GM12801 (cell line): ENCODE measurements at regions not wholly inside any gene's neighbourhood (a gene's known extent, or its start where the extent isn't known, plus 50 kb on each side); places are given as distances from the start of the nearest gene placed in this dataset.

Source experiments
- TF ChIP-seq, protein P1 (sequence below): IDR thresholded peaks from one replicate; pipeline ENCODE4 v1.5.1; 2011; ENCODE audit warnings: control low read depth; ENCODE audit not compliant: insufficient read length; ENCODE audit errors: extremely low read depth

- TF ChIP-seq, protein P1, sequence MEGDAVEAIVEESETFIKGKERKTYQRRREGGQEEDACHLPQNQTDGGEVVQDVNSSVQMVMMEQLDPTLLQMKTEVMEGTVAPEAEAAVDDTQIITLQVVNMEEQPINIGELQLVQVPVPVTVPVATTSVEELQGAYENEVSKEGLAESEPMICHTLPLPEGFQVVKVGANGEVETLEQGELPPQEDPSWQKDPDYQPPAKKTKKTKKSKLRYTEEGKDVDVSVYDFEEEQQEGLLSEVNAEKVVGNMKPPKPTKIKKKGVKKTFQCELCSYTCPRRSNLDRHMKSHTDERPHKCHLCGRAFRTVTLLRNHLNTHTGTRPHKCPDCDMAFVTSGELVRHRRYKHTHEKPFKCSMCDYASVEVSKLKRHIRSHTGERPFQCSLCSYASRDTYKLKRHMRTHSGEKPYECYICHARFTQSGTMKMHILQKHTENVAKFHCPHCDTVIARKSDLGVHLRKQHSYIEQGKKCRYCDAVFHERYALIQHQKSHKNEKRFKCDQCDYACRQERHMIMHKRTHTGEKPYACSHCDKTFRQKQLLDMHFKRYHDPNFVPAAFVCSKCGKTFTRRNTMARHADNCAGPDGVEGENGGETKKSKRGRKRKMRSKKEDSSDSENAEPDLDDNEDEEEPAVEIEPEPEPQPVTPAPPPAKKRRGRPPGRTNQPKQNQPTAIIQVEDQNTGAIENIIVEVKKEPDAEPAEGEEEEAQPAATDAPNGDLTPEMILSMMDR = no peak
Observed at GRCh38 chr10:120012566-120012965, 120.0 kb downstream of the SEC23IP start.

DNA sequence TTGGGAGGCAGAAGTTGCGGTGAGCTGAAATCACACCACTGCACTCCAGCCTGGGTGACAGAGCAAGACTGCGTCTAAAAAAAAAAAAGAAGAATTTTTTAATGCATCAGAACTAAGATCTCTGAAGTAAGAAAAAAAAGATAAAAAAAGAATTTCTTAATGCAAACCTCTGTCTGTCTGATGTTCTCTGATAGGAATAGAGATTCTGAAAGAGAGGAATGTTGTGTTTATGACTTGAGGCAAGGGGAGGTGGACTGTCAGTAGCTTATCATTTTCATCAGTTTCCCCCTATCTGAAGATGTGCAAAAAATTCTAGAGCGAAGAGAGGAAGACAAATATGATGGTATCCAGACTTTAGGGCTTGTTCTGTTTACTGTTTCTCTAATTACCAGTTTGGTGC lies 121.5 kb downstream of the SEC23IP start:
- TF ChIP-seq, protein P1 = no peak

- TF ChIP-seq, protein P1 = no peak
Observed at GRCh38 chr10:120015064-120015463, 122.5 kb downstream of the SEC23IP start.

DNA sequence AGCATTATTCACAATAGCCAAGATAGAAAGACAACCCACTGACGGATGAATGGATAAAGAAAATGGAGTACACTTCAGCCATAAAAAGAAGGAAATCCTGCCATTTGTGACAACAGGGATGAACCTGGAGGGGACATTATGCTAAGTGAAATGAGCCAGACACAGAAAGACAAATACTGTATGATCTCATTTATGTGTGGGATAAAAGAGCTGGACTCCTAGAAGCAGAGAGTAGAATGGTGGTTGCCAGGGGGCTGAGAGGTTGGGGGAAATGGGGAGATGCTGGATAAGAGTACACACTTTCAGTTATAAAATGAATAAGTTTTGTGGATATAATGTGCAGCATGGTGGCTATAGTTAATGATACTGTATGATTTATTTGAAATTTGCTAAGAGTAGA lies 124.4 kb downstream of the SEC23IP start:
- TF ChIP-seq, protein P1 = no peak

DNA sequence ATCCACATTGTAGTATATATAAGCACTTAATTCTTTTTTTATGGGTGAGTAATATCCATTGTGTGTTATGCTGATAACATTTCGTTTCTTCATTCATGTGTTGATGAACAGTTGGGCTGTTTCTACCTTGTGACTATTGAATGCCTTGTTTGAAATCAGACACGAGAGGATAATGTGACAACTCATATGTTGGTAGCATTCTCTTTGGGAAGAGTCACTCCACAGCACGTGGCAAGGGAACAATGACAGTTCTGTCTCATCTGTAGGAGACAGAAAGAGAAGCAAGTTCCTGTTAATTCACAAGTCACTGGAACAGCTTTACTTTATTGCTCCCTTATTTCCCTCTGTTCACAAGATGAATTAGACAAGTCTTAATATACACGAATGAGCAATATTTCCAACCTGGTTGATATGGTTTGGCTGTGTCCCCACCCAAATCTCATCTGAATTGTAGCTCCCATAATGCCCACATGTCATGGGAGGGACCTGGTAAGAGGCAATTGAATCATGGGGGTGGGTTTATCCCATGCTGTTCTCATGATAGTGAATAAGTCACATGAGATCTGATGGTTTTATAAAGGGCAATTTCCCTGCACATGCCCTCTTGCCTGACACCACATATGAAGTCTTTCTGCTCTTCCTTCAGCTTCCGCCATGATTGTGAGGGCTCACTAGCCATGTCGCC lies 125.3 kb downstream of the SEC23IP start:
- TF ChIP-seq, protein P1 = no peak

- TF ChIP-seq, protein P1 = no peak
Observed at GRCh38 chr10:120018695-120019094, 126.2 kb downstream of the SEC23IP start.

DNA sequence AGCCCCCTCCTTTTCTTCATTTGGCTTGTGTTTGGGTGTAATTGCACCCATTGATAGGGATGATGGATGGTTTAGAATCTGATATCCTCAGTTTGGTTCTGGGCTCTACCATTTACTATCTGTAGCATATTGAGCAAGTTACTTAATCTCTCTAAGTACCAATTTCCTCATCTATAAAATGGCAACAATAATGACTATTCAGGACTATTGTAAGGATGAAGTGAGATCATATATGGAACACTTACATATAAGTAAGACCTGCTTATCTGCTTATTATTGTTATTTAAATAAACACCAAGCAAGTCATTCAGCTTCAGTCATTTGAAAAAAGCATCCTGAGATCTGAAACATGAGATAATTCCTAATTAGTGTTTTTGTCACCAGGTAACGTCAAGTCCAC lies 127.0 kb downstream of the SEC23IP start:
- TF ChIP-seq, protein P1 = no peak

DNA sequence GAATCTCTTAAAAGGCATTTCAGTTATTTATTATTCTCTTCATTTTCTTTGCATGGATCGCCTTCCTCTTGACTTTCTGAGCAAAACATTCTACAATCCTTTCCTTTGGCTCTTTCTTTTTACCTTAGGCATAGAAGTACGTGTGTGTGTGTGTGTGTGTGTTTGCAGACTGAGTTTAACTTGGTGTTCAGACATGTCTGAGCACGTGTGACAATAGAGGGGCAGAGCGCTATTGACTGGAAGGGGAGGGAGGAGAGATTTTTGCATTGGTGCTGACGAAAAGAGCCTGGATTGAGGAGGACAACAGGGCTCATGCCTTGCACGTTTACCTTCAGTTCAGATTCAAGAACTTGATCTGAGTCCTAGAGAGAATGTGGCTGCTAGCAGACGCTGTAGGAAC lies 129.8 kb downstream of the SEC23IP start:
- TF ChIP-seq, protein P1 = no peak
